Stimulated activated CD4-positive, alpha-beta T cell treated with anti-CD3 and anti-CD28 coated beads, Interleukin-4, amount 100 ng/mL, for 48 hours (primary cell): ENCODE measurements at regions not wholly inside any gene's neighbourhood (a gene's known extent, or its start where the extent isn't known, plus 50 kb on each side); places are given as distances from the start of the nearest gene placed in this dataset.

Experiments
- DNase-seq, 2 donors: peaks; one replicate each; pipeline ENCODE4 v3.0.0-alpha.2; 2020; ENCODE audit warnings: low read depth in 2 of 2

DNA sequence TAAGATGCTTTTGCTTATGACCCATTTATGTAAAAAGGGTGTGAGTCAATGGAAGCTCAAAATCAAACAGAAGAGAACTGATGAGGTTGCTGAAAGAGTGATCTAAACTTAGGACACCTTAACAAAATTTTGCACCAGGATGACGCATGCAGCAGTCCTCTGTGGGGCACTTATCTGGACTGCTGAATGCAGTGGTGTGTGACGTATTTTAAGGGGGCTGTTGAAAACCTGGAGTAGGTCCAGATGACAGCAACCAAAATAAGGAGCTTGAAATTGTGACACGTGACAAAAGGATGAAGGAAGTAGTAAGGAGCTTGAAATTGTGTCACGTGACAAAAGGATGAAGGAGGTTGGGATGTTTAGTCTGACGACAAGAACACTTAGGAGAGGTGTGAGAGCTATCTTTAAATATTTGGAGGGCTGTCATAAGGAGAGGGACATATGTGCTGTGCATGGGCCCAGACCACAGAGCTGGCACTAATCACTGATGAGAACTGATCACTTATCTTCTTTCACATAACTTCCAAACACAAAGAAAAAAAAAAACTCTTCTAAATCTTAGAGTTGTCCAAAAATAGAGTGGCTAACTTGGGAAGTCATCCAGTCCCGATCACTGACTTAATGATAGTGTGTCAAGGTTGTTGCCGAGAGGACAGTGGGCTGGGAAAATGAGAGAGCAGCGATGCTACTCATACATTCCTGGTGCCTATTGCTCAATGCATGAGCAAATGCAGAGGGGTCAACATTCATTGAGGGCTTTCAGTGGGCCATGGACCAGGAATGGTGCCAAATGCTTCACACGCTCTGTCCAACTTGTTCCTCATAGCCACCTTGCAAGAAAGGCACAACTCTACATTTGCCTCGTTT, 264.2 kb upstream of the ZFHX3 start:
- DNase-seq: no peak

DNA sequence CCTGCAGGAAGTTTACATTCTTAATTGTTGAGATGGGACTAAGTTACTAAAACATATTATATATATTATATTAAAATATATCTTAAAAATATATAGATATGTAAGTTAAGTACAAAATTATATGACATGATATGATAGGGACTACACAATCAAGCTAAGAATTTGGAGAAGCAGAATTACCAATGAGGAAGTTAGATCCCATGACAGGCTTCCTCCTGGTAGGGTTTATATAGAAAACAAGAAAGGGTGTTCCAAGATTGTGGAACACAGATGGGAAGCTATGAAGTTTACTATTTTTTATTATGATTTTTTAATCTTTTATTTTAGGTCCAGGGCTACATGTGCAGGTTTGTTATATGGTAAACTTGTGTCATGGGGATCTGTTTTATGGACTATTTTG, 260.8 kb upstream of the ZFHX3 start:
- no peak for DNase-seq

DNA sequence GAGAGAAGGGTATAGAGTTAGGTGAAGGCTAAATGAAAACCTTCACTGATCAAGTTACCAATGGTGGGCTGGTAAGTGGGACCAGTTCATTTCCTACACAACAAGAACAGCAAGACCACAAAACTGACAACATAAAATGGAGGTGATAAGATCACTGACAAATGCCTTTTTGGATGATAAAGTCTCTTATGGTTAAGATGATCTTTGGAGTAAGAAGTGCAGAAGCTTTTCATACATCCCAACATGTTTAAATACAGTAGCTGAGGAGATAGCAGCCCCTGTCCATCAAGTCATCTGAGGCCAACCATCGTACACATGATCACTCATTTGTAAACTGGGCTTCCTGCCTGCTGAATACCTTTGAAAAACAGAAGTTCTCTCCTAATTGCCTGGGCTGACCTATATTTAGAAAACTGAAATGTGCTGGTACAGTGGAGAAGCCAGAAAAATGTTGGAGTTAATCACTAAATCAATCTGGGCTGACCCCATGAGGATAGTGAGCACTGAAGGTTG, 259.0 kb upstream of the ZFHX3 start:
- DNase-seq: no peak

DNA sequence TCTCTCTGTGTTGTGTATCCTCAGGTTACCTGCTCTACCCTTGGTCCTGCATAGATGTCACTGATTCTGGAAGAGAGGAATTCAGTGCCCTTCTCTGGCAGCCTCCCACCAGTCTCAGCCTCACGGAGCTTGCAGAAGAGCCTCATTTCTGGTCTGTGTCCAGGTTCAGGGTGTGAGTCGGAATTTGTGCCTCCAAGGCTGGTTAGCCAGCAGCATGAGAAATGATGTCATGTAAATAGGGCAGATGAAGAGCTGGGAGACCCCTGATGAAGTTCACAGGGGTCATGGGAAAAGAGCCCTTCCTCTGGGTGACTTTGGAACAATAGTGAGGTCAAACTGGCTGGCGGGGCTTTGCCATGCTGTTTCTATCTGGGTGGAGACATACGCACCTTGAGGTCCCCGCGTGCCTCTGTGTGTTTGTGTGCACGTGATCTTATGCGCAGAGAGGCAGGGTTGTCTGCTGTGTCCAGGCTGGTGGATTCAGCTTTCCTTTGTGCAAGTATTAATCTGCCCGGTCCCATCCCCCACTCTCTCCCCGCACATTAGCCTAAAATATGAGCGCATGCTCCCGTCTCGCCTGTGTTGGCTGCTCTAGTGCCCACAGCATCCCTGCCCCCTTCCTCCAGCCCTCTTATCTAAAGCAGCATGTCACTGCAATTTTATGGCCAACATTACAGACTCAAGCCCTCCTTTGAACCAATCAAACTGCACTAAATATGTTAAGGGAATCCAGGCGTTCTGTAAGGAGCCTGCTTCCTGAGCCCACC, 256.3 kb upstream of the ZFHX3 start:
- no peak for DNase-seq

DNA sequence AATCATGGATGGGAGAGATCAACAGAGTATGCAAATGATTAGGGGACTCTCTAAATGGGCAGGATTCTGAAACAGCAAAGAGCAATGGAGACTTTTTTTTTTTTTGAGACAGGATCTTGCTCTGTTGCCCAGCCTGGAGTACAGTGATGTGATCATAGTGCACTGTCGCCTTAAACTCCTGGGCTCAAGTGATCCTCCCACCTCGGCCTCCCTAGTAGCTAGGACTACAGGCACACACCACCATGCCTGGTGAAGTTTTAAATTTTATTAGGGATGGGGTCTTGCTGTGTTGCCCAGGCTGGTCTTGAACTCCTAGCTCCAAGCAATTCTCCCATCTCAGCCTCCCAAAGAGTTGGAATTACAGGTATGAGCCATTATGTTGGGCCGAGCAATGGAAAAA, 255.0 kb upstream of the ZFHX3 start:
- DNase-seq: no peak

DNA sequence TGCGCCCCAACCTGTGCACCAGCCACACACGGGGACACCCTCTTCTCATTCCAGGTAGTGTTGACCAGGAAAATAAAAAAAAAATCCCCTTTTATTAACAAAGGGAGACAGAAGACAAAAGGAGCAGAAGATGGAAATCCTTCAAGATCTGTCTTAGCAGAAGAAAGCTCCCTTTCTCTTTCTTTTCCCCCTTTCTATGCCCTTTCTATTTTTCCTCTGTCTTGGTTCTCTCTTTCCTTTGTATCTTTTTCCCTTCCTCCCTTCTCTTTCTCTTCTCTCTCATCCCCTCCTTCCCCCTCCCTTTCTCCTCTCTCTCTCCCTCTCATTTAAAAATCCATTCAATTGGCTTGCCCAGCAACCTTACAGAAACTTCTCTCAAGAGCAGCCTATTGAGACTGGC, 254.1 kb upstream of the ZFHX3 start:
- DNase-seq: no peak

DNA sequence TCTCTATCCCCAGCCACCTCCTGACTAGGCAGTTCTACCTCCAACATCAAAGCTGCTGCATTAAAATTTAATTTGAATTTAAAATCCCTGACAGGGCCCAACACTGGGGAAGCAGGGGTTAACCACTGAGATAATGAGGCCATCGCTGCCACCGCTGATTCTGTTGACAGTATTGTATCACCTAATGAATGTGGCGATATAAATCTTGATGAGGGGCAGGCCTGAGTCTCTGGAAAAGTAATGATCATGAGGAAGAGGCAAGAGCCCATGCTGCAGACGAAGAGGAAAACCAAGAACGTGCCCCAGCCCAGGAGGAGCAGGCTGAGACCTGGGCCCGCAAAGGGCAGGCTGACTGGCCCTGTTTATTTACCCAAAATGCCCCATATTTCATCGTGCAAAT, 251.4 kb upstream of the ZFHX3 start:
- DNase-seq: no peak

DNA sequence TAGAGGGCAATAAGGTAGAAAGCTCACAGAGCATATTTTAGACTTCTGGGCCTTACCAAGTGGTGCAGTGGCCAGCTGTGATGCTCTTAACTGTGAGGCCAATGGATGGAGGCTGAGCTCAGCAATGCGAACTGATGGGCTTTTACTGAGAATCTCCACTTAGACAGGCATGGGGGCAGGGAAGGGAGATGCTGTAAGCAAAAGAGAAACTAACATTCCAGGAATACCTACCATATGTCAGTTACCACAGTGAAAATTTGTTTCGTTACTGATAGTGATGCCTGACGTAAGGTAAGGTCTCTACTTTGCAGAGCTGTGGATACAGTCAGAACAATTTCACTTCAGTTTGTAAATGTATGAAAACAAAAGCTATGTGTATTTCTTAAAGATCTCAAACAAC, 250.6 kb upstream of the ZFHX3 start:
- DNase-seq: no peak

DNA sequence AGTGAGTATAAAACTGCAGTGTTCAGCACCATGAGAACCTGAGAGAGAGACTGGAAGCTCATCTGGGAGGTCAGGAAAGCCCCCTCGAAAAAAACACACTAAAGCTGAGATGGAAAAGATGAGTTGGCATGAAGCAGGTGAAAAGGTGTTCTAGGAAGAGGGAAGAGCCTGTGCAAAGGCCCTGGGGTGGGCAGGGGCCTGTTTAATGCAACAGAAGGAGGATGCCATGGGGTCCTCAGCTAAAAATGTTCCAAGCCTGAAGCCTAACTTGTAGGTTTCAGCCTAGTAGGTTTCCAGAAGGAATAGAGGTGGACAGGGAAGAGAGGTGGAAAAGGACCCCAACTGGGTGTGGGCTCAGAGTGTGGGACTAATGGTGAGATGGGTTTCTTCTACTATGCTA, 242.3 kb upstream of the ZFHX3 start:
- DNase-seq: no peak

DNA sequence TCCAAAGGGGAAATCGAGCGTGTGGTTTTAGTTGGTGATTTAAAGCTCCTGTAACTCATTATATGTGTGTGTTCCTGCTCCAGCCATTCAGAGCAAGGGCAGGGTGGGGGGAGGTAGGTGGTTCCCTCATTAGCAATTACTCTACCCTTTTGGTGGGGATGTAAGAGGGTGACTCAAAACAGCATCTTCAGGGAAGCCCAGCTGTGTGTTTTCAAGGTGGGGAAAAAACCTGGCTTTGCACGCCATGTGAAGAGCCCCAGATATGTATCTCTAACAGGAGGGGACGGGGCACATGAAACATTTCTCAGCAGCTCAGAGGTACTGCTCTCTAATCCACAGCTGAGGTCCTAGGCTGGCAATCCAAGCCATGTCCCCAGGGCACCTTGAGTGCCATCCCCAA, 241.3 kb upstream of the ZFHX3 start:
- DNase-seq: no peak

DNA sequence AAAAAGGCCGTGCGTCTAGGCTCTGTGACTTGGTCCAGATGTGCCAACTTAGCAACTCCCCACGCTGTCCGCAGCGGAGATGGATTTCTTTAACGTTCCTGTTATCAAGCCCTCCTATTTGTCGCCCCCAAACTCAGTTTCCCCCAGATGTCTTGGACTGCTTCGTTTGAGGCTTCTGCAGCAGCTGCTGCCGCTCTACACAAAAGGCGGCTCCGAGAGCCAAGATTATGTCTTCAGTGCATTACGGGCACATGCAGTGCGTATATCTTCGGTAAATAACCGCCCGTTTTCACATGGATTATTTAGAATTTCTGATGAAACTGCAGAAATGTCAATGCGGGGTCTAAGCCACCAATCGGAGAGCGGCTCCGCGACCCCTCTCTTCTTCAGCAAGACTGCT, 240.6 kb upstream of the ZFHX3 start:
- no peak for DNase-seq

DNA sequence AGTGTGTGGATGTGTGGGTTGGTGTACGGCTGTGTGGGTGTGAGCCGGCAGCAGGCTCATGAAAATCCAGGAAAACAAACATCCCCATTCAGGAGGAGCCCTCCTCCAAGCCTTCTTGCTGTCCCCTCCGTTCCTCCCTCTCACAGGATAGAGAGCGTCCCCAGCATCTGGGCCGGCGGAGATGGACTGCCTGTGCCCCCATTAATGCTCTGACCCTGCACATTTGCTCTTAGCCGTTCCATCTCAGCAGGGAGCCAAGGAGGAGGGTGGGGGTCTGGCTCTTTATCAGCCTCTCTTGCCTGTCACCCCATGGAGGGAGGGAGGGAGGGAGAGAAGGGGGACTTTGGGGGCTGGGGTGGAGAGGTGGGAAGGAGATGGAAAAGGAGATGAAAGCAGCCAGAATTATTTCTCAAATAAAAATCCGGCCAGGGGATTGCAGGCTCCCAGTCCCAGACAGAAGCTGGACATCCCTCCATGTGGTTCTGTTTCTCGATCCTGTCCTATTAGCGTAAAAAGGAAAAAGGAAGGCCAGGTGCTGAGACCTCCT, 240.0 kb upstream of the ZFHX3 start:
- DNase-seq: no peak

DNA sequence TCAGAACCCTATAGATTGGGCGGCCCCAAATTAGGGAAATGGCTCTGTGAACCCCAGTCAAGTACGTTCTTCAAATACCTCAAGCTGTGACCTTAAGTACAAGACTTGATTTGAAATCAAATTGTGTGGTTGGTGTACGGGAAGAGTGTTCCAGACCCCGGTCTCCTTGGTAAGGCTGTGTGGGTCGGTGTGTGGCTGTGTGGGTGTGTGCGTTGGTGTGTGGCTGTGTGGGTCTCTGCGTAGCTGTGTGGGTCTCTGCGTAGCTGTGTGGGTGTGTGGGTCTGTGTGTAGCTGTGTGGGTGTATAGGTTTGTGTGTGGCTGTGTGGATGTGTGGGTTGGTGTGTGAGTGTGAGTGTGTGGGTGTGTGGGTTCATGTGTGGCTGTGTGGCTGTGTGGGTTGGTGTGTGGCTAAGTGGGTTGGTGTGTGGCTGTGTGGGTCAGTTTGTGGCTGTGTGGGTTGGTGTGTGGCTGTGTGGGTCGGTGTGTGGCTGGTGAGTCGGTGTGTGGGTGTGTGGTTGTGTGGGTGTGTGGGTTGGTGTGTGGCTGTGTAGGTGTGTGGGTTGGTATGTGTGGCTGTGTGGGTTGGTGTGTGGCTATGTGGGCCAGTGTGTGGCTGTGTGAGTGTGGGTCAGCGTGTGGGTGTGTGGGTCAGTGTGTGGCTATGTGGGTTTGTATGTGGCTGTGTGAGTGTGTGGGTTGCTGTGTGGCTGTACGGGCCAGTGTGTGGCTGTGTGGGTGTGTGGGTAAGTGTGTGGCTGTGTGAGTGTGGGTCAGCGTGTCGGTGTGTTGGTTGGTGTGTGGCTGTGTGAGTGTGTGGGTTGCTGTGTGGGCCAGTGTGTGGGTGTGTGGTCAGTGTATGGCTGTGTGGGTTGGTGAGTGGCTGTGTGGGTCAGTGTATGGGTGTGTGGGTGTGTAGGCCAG, 238.7 kb upstream of the ZFHX3 start:
- no peak for DNase-seq

DNA sequence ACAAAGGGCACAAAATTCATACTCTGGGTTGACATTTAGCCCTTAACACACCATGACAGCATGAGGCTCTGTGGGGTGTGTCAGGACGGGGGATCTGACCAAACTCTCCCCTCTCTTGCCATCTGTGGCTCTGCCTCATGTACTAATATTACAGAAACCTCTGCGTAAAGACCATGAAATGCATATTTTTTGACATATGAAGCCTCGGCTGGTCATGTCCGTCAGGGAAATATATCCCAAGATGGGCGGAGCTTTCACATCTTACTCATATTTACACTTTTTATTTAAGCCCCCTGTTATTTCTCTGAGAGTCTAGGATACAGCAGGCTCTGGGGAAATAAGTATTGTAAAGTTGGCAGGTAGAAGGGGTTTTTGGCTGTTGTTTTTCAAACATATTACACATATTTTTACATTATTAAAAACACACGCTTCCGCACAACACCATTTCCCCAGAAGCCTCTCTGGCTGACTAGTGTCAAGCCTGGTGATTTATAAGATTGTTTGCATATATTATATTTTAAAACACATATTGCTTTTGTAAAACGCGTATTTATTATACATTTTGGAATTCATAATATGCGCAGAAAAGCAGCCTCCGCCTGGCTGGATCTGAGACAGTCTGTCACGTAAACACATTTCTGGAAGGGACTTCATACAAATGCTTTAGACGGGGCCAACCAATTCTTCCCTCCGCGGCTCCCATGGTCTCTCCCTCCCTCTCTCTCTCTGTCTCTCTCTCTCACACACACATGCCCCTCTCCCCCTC, 237.7 kb upstream of the ZFHX3 start:
- no peak for DNase-seq

DNA sequence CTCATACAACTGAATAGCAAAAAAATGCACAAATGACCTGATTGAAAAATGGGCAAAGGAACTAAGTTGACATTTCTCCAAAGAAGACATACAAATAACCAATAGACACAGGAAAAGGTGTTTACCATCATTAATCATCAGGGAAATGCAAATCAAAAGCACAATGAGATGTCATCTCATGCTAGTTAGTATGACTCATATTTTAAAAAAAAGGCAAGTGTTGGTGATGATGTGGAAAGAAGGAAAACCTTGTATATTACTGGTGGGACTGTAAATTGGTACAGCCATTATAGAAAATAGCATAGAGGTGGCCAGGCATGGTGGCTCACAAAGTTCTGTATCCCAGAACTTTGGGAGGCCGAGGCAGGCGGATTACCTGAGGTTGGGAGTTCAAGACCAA, 232.5 kb upstream of the ZFHX3 start:
- no peak for DNase-seq

DNA sequence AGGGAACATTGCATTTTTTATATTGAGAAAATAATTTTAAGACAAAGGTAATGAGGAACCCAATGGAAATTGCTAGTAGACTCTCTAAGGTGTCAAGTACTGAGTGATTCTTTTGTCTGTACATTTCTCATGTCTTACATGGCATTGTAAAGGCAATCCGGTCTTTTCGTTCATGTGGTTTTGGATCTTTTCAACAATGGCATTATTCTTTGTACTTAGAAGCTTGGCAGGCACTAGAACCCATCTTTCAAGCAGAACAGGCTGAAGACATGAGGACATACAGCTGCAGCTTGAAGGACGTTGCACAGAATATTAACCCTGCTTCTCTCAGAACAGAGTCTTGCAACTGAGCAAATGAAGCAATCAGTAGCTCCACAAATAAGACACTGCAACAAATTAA, 231.5 kb upstream of the ZFHX3 start:
- no peak for DNase-seq

DNA sequence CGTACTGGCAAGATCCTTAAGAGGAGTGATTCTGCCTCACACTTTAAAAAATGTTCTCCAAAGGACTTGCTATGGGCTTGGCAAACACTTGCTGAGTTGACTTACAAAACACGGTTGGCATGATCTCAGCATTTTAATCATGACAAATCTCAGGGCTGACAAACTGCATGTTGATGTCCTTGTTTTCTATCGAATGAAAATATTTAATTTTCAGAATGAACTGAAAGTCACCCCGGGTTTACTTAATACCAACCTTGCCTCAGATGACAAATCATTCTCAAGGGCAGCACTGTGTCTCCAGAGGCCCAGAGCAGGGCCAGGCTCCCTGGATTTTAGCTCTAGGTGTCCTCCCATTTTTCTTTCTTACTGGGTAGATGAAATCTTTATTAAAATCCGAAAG, 229.1 kb upstream of the ZFHX3 start:
- DNase-seq: no peak

DNA sequence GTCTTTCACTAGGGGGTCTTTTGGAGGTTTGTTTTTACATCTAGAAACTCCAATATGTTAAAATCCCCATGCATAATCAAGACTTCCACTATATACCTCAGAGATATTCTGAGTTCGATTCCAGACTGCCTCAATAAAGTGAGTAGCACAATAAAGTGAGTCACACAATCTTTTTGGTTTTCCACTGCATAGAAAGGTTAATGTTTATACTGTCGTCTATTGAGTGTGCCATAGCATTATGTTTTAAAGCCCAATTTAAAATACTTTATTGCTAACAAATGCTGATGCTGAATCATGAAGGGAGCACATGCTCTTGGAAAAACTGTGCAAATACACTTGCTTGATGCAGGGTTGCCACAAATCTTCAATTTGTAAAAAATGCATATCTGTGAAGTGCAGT, 227.5 kb upstream of the ZFHX3 start:
- DNase-seq: no peak

DNA sequence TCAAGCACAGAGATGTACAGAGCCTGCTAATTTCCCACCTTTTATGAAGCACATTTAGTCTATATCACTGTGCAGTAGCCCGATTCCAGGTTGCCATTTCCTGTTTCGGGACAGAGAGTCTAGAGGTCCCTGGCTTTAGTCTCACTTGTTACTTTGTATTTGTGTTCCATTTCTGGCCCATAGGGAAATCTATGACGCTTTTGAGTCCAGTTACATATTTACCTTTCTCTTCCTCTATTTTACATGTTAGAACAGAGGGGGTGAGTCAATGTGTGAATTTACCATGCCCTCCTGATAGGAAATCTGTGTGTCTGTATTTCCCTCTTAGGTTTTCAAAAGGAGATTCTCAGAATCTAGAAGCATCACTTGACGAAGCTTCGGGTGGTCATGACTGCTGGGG, 227.1 kb upstream of the ZFHX3 start:
- DNase-seq: no peak

DNA sequence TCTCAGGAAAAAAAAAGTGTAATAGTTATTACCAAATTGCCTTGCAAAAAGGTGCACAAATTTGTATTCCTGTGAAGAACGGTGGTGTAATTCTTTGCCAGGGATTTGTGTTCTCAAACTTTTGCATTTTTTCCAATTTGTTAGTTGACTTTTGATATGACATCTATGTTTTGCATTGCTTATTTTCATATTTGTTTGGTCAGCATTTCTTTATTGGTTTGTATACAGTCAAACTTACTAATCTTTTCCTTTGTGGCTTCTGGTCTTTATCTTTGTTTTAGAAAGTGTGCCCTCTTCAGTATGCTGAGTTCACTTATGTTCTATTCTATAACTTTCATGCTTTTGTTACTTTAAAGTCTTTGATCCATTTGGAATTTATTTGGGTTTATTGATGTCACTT, 226.2 kb upstream of the ZFHX3 start:
- DNase-seq: no peak

DNA sequence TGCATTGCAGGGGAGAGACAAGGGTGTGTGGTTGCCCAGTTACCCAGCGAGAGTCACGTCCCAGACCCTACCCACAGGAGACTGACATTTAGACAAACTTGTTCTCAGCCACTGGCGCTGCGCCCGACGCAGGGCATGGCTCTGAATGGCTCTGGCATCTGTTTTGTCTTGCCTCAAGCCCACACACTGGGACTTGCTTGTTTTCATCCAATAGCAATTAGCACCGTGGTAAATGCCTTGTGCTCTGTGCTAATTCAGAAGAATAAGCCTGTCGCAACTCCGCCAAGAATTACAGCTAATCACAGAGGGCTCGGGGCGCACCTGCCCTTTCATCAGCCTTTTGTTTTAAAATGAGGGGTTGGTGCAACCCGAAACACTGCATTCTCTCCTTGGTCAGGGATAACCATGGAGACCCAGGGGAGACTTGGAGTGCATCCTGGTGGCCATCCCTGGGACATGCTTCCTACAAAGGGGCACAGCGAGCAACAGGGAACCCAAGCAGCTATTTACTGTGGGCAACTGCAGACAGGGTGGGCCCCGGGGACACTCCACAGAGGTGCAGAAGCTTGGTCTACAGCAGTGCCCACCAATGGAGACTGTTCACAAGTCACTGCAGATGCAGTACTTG, 220.6 kb upstream of the ZFHX3 start:
- DNase-seq: no peak
